Activated CD8-positive, alpha-beta memory T cell treated with anti-CD3 and anti-CD28 coated beads, Interleukin-2, amount 50 U/mL, for 48 hours (primary cell): ENCODE measurements at regions not wholly inside any gene's neighbourhood (a gene's known extent, or its start where the extent isn't known, plus 50 kb on each side); places are given as distances from the start of the nearest gene placed in this dataset.
"Not testable (repeated sequence)": the region's sequence is repeated elsewhere in the genome, so short reads cannot be mapped to it uniquely, and the experiment has no call there.

Experiments
- DNase-seq: peaks from one replicate; pipeline ENCODE4 v3.0.0-alpha.2; 2020

- DNase-seq = no peak
Observed at GRCh38 chr2:34899079-34899478, 1300.0 kb upstream of the FAM98A start.

GRCh38 chr2:34892766-34893165, 1293.7 kb upstream of the FAM98A start:
- DNase-seq = no peak

GRCh38 chr2:34892256-34892655, 1293.2 kb upstream of the FAM98A start:
- no peak for DNase-seq

- no peak for DNase-seq
Observed at GRCh38 chr2:34875091-34875745, 1276.1 kb upstream of the FAM98A start.

- DNase-seq = no peak
Observed at GRCh38 chr2:34853646-34854045, 1254.5 kb upstream of the FAM98A start.

- DNase-seq = no peak
Observed at GRCh38 chr2:34851804-34852203, 1252.7 kb upstream of the FAM98A start.

- DNase-seq = no peak
Observed at GRCh38 chr2:34849827-34850226, 1250.7 kb upstream of the FAM98A start.

- DNase-seq = no peak
Observed at GRCh38 chr2:34848691-34849090, 1249.6 kb upstream of the FAM98A start.

- DNase-seq = no peak
Observed at GRCh38 chr2:34848132-34848531, 1249.0 kb upstream of the FAM98A start.

- DNase-seq = no peak
Observed at GRCh38 chr2:34844629-34845028, 1245.5 kb upstream of the FAM98A start.

GRCh38 chr2:34838408-34838807, 1239.3 kb upstream of the FAM98A start:
- DNase-seq = no peak

- DNase-seq = no peak
Observed at GRCh38 chr2:34836361-34836760, 1237.3 kb upstream of the FAM98A start.

GRCh38 chr2:34831096-34831495, 1232.0 kb upstream of the FAM98A start:
- DNase-seq = no peak

- DNase-seq = no peak
Observed at GRCh38 chr2:34828481-34828880, 1229.4 kb upstream of the FAM98A start.

GRCh38 chr2:34827398-34827797, 1228.3 kb upstream of the FAM98A start:
- DNase-seq = no peak

GRCh38 chr2:34825686-34826085, 1226.6 kb upstream of the FAM98A start:
- DNase-seq = no peak

GRCh38 chr2:34822616-34823015, 1223.5 kb upstream of the FAM98A start:
- DNase-seq = no peak

GRCh38 chr2:34815052-34815741, 1216.1 kb upstream of the FAM98A start:
- no peak for DNase-seq

- no peak for DNase-seq
Observed at GRCh38 chr2:34810456-34810855, 1211.4 kb upstream of the FAM98A start.

- no peak for DNase-seq
Observed at GRCh38 chr2:34808426-34808825, 1209.3 kb upstream of the FAM98A start.

- DNase-seq = no peak
Observed at GRCh38 chr2:34806891-34807290, 1207.8 kb upstream of the FAM98A start.

GRCh38 chr2:34806396-34806795, 1207.3 kb upstream of the FAM98A start:
- DNase-seq = no peak

- DNase-seq = no peak
Observed at GRCh38 chr2:34799556-34799955, 1200.5 kb upstream of the FAM98A start.

- DNase-seq = not testable (repeated sequence)
Observed at GRCh38 chr2:34795586-34795985, 1196.5 kb upstream of the FAM98A start.

- no peak for DNase-seq
Observed at GRCh38 chr2:34789169-34789568, 1190.1 kb upstream of the FAM98A start.
